Testis (tissue), 2 donors: ENCODE measurements at regions not wholly inside any gene's neighbourhood (a gene's known extent, or its start where the extent isn't known, plus 50 kb on each side); places are given as distances from the start of the nearest gene placed in this dataset.

Source experiments
- POLR2A ChIP-seq: fragments of 450-650 bp; IDR thresholded peaks from one replicate; pipeline ENCODE4 v1.6.1; 2017; ENCODE audit warnings: antibody characterized with exemption, mild to moderate bottlenecking, moderate library complexity
- TF ChIP-seq, protein P1 (sequence below), 3 experiments: fragments of 450-650 bp in 2 of 3; fragments of 200-600 bp in 1 of 3; sonication (generic) in 1 of 3; IDR thresholded peaks; one replicate each; pipeline ENCODE4 v1.5.1; 2016 to 2019; ENCODE audit warnings: antibody characterized with exemption in 3 of 3, mild to moderate bottlenecking in 2 of 3, moderate library complexity in 1 of 3

DNA sequence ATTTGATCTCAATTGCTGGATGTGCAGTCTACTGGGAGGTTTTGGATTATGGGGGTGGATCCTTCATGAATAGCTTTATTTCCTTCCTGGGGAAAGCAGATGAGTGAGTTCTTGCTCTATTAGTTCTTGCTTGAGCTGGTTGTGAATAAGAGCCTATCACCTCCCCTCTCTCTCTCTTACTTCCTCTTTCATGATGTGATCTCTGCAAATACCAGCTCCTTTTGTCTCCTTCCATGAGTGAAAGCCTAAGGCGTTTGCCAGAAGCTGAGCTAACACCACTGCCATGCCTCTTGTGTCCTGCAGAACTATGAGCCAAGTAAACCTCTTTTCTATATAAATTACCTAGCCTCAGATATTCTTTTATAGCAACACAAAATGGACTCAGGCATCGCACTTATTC is 302.7 kb downstream of the CCER1 start:
- no peak for TF ChIP-seq POLR2A
- TF ChIP-seq, protein P1, sequence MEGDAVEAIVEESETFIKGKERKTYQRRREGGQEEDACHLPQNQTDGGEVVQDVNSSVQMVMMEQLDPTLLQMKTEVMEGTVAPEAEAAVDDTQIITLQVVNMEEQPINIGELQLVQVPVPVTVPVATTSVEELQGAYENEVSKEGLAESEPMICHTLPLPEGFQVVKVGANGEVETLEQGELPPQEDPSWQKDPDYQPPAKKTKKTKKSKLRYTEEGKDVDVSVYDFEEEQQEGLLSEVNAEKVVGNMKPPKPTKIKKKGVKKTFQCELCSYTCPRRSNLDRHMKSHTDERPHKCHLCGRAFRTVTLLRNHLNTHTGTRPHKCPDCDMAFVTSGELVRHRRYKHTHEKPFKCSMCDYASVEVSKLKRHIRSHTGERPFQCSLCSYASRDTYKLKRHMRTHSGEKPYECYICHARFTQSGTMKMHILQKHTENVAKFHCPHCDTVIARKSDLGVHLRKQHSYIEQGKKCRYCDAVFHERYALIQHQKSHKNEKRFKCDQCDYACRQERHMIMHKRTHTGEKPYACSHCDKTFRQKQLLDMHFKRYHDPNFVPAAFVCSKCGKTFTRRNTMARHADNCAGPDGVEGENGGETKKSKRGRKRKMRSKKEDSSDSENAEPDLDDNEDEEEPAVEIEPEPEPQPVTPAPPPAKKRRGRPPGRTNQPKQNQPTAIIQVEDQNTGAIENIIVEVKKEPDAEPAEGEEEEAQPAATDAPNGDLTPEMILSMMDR (IDR thresholded peaks at IDR 0.05), result no peak
